ENCODE measurements at regions not wholly inside any gene's neighbourhood (a gene's known extent, or its start where the extent isn't known, plus 50 kb on each side); places are given as distances from the start of the nearest gene placed in this dataset.

- TF ChIP-seq, protein P1, sequence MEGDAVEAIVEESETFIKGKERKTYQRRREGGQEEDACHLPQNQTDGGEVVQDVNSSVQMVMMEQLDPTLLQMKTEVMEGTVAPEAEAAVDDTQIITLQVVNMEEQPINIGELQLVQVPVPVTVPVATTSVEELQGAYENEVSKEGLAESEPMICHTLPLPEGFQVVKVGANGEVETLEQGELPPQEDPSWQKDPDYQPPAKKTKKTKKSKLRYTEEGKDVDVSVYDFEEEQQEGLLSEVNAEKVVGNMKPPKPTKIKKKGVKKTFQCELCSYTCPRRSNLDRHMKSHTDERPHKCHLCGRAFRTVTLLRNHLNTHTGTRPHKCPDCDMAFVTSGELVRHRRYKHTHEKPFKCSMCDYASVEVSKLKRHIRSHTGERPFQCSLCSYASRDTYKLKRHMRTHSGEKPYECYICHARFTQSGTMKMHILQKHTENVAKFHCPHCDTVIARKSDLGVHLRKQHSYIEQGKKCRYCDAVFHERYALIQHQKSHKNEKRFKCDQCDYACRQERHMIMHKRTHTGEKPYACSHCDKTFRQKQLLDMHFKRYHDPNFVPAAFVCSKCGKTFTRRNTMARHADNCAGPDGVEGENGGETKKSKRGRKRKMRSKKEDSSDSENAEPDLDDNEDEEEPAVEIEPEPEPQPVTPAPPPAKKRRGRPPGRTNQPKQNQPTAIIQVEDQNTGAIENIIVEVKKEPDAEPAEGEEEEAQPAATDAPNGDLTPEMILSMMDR (conservative IDR thresholded peaks at IDR 0.05), result no peak
- no peak for TF ChIP-seq EZH2 (IDR thresholded peaks at IDR 0.05; ENCODE audit: low read depth)
Measured at GRCh38 chr2:11071211-11071610, 84.1 kb upstream of the SLC66A3 start.
